ENCODE measurements at regions not wholly inside any gene's neighbourhood (a gene's known extent, or its start where the extent isn't known, plus 50 kb on each side); places are given as distances from the start of the nearest gene placed in this dataset.
"Not testable (repeated sequence)": the region's sequence is repeated elsewhere in the genome, so short reads cannot be mapped to it uniquely, and the experiment has no call there.

DNA sequence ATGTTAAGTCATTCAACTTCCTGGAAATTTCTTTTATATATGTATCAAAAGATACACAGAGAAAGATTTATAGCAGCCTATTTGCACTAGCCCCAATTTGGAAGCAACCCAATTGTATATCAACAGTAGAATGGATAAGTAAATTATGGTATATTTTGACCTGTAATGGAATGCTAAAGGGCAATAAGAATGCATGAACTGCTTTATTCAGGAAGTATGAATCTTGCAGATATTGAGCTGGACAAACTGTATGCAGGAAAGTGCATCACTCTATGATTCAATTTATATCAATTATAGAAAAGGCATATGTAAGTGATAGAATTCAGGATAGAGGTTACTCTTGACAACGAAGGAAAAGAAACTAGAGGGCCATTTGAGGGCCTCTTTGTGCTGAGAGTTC, 913.1 kb upstream of the FBXO33 start:
- no peak for DNase-seq

DNA sequence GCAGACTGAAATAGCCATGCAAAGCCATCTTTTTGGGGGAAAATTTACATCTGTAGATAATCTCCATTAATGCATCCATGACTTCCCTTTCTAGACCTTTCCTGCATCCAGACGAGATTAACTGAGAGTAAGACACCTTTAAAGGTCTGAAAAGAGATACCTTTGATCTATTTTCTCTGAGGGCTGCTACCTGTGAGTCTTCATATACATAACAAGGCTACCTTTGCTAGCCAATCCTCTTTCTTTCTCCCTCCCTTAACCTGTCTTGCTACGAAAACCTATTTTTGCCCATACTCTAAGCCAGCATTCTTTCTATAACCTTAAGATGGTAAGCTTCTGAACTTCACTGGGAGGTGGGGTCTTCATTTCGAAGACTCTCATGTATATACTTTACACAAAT, 908.5 kb upstream of the FBXO33 start:
- no peak for DNase-seq

DNA sequence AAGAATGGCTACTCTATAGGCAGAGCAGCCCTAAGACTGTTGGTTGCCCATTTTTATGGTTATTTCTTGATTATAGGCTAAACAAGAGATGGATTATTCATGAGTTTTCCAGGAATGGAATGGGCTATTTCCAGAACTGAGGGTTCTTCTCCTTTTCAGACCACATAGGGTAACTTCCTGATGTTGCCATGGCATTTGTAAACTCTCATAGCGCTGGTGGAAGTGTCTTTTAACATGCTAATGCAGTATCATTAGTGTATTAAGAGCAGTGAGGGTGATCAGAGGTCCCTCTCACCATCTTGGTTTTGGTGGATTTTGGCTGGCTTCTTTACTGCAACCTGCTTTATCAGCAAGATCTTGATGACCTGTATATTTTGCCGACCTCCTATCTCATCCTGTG, 904.6 kb upstream of the FBXO33 start:
- DNase-seq = no peak

DNA sequence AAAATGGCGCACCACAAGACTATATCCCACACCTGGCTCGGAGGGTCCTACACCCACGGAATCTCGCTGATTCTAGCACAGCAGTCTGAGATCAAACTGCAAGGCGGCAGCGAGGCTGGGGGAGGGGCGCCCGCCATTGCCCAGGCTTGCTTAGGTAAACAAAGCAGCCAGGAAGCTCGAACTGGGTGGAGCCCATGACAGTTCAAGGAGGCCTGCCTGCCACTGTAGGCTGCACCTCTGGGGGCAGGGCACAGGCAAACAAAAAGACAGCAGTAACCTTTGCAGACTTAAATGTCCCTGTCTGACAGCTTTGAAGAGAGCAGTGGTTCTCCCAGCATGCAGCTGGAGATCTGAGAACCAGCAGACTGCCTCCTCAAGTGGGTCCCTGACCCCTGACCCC, 894.3 kb upstream of the FBXO33 start:
- not testable (repeated sequence) for DNase-seq

DNA sequence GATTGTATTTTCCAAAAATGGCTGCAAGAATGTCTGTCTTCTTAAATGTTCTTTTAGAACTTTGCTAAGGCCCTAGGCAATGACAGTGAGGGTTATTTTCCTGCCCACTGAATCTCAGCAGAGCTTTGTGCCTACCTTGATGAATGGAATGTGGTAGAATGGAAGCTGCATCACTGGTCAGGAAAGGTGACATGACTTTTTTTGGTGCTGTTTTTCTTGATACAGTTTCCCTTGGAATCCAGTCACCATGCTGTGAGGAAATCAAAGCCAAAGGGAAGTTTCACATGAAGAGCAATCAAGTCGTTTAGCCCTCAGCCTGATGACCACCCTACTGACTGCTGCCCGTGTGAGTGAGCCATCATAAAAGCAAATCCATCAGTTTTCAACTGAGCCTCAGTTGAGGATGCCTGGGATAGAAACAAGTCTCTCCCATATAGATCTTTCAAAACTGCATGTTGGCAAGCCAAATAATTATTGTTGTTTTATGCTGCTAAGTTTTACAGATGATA, 886.0 kb upstream of the FBXO33 start:
- no peak for DNase-seq

DNA sequence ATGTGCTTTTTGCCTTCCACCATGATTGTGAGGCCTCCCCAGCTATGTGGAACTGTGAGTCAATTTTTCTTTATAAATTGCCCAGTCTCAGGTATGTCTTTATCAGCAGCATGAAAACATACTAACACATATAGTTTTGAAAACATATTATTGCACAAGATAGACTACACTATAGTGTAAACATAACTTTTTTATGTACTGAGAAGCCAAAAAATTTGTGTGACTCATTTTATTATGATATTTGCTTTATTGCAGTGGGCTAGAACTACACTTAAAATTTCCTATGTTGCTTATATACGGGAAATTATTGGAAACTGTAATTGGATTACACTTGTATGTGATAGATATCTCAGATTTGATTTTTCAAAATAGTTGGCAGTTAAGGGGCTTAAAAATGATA, 885.5 kb upstream of the FBXO33 start:
- no peak for DNase-seq

DNA sequence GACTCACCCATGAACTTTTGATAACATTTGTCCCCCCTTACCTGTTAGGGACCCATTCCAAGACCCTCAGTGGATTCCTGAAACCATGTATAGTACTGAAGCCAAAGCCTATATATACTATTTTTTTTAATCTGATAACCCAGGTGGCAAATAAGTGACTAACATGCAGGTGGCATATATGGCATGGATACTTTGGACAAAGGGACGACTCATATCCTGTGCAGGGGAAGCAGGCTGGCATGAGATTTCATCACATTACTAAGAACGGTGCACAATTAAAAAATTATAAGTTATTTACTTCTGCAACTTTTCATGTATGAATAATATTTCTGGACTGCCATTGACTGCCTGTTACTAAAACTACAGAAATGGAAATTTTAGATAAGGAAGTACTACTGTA, 880.1 kb upstream of the FBXO33 start:
- DNase-seq = no peak

DNA sequence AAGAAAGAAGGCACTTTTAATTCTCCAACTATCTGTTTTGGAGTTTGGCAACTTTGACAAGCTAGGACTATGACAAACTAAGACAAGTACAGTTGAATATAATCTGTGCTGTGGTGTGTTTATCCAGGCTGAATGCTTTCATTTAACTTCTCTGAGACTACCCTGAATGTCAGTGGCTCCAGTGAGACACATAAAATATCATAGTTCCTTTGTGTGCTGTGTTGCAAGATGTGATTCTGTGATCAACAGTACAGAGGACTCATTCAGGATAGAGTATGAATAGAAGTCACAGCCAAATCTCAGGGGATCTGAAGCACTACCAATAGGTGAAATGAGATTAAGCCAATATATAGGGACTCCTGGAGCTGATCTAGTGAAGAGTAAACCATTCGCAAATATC, 876.9 kb upstream of the FBXO33 start:
- DNase-seq = no peak

DNA sequence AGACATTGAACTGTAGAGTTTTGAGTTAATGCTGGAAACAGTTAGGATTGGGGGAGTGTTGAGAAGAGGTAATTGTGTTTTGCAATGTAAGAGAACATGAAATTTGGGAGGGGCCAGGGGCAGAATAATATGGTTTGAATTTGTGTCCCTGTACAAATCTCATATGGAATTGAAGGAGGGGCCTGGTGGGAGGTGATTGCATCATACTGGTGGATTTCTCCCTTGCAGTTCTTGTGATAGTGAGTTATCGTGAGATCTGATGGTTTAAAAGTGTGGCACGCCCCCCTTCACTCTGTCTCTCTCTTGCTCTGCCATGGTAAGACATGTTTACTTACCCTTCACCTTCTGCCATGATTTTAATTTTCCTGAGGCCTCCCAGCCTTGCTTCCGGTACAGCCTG, 876.0 kb upstream of the FBXO33 start:
- no peak for DNase-seq

DNA sequence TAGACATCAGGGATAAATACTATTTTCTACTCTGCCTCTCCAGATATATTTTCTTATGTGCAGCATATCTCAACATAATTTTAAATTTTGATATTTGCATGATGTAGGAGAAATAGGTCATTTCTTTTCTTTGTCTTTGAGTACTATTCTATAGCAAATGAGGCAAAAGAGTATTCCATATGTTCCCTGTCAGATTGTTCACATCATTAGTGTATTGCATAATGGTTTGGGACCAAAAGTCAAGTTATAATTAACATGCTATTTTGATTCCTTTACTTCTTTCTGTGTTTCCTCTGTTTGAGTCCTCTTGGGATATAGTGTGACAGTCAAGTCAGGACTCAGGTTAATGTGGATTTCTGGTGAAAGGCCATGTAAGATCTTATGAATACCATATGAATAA, 864.6 kb upstream of the FBXO33 start:
- no peak for DNase-seq

DNA sequence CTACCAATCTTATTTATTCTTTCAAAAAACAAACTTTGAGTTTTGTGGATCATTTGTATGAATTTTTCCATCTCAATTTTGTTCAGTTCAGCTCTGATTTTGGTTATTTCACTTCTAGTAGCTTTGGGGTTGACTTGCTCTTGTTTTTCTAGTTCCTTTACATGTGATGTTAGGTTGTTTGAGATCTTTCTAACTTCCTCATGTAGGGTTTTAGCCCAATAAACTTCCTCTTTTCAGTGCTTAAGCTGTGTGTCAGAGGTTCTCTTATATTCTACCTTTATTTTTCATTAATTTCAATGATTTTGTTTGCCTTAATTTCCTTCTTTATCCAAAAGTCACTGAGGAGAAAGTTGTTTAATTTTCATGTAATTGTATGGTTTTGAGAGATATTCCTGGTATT, 860.4 kb upstream of the FBXO33 start:
- no peak for DNase-seq

DNA sequence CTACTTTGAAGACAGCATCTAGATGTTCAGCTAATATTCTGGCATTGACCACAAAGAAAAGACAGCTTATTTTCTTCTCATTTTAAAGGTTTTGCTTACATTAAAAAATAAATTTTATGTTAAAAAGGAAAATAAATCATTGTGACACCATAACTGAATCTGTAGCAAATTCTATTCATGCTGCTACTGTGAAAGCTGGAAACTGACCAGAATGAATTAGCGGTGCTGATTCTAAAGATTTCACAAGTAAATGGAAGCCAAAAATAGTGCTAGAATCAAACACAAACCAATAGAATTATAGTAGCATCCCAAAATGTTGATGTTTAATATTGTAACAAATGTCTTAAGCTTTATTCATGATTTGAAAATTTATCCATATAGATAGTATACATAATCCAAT, 850.0 kb upstream of the FBXO33 start:
- no peak for DNase-seq

DNA sequence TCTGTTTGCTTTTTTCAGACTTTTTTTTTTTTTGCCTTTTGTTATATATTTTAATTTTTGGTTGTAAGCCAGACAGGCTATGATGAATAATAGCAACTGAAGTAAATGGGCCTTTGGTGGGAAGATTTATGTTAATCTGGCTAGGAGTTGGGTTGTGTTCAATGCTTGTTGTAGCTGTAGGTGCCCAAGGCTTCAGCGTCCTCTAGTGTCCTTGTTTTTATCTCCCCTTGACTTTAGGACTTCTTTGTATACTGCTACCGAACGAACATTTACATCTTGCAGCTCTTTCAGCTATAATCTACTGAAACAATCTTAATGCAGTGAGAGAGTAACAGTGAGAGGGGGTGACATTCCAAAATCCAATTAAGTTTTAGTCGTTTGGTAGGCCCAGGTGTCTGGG, 848.4 kb upstream of the FBXO33 start:
- no peak for DNase-seq

DNA sequence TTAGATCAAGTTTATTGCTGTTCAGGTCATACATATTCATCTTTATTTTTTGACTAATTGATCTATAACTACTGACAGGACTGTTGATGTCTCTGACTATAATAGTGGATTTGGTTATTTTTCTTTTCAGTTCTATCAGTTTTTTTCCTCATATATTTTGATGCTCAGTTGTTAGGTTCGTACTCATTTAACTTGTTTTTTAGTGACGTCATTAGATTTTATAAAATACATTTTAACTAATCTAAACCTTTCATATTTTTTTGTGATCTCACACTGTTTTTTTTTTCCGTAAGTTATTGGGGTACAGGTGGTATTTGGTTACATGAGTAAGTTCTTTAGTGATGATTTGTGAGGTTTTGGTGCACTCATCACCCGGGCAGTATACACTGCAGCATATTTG, 841.2 kb upstream of the FBXO33 start:
- DNase-seq = no peak

DNA sequence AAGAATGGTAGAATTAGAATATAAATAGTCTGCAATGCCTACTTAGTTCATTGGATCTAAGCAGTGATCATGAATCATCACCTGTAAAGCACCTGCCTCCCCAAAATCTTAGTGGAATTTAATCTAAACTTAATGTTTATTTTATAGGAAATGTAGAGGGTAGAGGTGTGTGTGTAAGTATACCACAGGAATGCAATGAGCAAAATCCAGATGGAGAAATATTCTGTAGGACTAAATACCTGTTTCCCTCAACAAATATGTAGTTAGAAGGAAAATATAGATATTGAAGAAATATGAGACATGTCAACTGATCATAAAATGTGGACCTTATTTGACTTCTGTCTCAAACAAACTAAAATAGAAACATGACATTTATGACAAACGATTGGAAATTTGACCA, 839.2 kb upstream of the FBXO33 start:
- DNase-seq = no peak

DNA sequence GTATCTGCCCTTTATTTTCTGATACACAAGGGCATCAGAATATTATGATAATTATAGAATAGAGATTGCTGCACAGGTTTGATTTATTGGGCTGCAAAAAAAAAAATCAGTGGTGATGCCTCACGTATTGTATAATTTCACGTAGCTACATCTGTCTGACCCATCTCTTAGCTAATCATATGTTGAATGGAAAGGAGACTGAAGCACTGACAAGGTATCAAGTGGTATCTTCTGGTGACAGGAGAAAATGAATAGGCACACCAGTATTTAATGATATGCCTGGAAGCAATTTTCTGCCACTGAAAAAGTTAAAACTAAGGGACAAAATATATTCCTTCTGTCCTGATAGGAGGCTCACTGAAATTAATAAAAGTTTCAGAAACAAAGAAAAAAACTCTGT, 837.2 kb upstream of the FBXO33 start:
- DNase-seq = no peak

DNA sequence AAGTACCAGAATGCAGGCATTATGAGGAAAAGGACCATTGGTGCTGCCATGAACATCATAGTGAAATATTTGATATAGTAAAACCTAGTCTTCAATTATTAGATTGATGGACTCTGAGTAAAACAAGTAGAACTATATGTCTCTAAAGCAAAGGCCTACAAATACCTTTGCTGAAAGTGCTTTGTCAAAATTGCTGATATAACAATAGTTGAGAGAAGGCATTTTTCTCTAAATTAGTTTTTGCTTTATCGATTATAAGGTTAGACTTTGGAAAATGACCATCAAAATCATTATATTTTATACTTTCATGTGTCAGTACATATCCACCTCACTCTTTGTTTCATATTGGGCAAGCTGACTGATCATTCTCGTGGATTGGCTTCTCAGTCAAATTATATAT, 836.0 kb upstream of the FBXO33 start:
- no peak for DNase-seq

DNA sequence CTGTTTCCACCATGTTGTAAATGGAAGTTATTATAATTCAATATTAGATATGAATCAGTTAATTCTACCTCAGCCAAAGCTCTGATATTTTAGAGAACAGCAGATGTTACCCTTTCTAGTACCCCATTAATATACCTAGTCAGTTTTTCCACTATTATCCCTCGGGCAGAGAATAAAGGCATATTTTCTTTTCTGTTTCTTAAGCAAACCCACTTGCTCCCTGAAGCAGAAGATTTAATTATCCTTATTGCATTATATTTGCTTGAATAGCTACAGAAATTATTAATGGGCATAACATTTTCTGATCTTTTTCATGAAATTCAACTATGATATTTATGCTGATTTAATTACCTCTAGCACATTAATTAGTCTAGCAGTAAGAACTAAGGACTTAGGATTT, 832.9 kb upstream of the FBXO33 start:
- DNase-seq = no peak

DNA sequence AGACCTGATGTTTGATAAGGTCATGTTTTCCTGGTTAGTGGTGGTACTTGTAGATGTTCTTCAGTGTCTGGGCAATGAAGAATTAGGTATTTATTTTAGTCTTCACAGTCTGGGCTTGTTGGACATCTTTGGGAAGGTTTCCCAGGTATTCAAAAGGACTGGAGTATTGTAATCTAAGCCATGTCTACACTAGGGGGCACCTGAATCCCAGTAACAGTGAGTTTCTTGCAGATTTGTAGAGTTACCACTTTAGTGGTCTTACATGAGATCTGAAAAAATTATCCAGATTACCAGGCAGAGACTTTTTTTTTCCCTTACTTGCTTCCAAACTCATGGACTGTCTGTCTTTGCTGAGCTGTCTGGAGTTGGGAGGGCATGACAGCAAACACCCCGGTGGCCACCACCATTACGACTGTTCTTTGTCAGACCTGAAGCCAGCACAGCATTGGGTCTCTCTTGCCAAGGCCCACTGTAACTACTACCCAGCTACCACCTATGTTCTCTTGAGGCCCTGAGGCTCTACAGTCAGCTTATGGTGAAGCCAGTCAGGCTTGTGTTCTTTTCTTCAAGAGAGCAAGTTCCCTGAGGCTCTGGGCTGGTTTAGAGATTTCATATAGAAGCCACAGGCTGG, 820.7 kb upstream of the FBXO33 start:
- no peak for DNase-seq

DNA sequence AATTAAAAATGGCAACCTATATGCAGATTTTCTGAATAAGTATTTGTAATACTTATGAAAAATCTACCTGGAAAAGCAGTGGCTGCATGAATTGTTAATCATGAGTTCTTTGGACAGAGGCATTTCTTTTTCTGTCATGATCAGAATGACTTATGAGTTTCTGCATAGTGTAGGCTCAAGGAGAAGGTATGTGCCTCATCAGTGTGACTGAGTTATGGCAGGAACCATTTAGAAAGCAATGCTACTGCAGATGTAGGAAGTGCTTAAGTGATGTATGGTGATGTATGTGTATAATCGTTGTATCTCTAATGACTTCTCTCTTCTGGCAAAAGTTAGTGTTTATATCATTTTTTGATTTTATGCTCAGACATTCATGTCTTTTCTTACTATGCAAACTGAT, 816.4 kb upstream of the FBXO33 start:
- no peak for DNase-seq

DNA sequence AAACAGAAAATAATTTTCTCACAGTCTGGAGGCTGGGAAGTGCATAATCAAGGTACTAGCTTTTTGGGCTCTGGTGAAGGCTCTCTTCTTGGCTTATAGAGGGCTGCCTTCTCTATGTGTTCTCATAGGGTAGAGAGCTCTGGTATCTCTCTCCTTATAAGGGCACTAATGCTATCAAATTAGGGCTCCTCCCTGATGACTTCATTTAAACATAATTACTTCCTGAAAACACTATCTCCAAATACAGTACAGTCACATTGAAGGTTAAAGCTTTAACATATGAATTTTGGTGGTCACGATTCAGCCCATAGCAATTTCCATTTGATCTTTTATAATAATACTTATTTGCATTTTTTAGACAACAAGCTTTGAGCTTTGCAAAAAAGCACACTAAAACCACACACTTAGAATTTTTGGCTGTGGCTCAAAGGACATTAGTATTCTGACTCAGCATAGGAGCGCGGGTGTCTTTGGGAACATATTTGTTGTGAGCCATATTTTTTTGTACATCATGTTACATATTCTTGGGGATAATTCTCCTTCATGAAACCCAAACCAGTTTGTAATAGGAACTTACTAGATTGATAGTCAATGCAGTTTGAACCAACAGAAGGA, 808.1 kb upstream of the FBXO33 start:
- DNase-seq = no peak

DNA sequence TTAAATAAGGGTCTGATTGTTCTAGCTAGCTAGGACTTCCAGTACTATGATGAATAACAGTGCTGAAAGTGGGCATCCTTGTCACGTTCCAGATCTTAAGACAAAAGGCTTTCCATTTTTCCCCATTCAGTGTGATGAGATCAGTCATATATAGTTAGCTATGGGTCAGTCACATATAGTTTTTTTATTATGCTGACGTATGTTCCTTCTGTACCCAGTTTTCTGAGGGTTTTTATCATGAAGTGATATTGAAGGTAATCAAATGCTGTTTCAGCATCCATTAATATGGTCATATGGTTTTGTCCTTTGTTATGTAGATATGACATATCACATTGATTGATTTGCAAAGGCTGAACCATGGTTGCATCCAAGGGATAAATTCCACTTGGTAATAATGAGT, 800.1 kb upstream of the FBXO33 start:
- no peak for DNase-seq

DNA sequence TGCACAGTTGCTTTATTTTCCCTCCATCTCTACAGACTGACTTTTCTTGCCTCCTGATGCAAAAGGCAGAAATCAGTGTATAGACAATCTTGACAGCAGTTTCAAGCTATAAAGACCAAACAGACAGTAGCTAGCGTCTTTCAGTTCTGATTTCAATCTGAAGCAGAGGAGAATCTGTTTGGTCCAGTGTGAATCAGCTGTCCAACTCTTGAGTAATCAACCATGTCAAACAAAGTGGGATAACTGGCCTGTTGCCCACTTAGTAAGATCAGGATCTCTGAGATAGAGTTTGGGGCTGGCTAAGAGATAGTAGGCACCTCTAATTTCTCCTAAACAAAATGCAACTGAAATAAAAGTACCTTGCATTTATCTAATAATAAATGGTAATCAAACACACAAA, 797.4 kb upstream of the FBXO33 start:
- no peak for DNase-seq

DNA sequence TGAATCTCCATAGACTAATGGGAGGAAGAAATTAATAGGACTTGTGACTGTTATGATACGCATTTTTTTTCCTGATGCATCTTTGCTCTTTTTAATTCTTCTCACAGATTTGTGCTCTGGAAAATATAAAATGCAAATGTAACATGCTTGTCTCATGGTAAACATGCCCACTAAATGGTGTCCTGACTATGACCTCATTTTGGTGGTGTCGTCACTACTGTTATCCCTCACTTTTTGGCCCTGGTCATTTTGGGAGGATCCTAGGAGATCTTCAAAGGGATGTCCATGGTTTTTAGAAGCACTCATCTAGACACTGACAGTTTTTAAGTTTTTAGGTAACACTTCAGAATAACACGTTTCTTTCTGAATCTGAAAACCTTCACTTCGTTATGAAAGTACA, 790.8 kb upstream of the FBXO33 start:
- DNase-seq = no peak

DNA sequence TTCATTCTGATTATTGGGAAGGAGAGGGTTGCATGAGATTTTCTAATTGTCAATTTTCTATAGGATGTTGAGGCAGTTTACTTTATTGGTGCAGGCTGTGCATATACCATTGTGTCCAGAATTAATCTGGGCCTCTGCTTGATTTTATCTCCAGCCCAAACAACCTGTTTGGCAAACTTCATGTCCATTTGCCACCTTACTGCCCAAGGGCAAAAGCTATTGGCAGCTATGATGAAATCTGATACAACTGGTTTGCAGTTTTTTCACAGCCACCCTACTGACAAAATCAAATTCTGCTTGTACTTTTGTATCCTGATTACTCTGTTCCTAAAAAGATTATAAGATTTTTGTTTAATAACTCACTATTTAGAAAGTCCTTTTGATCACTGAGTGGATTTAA, 789.2 kb upstream of the FBXO33 start:
- peak; percentile 32 for DNase-seq

Measured in NCI-H1092 treated with DMSO at 0.1 percent for 48 hours (cell line).